ENCODE measurements at regions not wholly inside any gene's neighbourhood (a gene's known extent, or its start where the extent isn't known, plus 50 kb on each side); places are given as distances from the start of the nearest gene placed in this dataset.

DNA sequence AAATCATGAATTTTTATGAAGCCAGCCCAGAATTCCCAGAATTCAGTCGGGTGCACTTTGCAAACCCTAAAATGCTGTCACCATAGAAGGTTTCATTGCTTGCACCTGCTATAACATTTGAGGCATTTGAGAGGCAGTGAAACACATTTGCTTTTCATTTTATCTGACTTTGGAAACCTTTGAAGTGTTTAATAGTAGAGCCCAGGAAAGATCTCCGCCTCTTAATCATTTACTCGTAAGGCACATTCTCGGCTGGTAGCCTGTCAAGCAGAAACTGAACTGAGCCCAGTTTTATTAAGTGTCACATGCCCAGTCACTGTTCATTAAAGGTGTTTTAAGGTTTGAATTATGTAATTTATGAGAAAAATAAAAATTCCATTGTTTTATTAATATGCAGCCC, 247.6 kb downstream of the EMX2 start:
- no peak for TF ChIP-seq CHD4 (IDR thresholded peaks at IDR 0.05; ENCODE audit: borderline replicate concordance)
- TF ChIP-seq ESRRA (IDR thresholded peaks at IDR 0.05; ENCODE audit: borderline replicate concordance, low read length): no peak
- no peak for TF ChIP-seq HES2 (IDR thresholded peaks at IDR 0.05)
- no peak for TF ChIP-seq BHLHE40 (IDR thresholded peaks at IDR 0.05; ENCODE audit: low read depth, low read length)
- TF ChIP-seq JUNB (IDR thresholded peaks at IDR 0.05): no peak
- no peak for TF ChIP-seq MYC (IDR thresholded peaks at IDR 0.05; ENCODE audit: borderline replicate concordance, low read length)
- no peak for TF ChIP-seq RCOR1 (IDR thresholded peaks at IDR 0.05; ENCODE audit: low read depth, low read length)
- TF ChIP-seq SREBF2 (IDR thresholded peaks at IDR 0.05): no peak
- TF ChIP-seq NPAS2 (CRISPR knock-in tag; IDR thresholded peaks at IDR 0.05; ENCODE audit: borderline replicate concordance): no peak
- no peak for TF ChIP-seq NR3C1 (IDR thresholded peaks at IDR 0.05)
- TF ChIP-seq RAD21 (conservative IDR thresholded peaks at IDR 0.05 in 1 of 2, IDR thresholded peaks at IDR 0.05 in 1 of 2): no peak
- 53% methylated on average over 4 of the region's 4 CpGs for WGBS (ENCODE audit: missing lambda C conversion rate)
- ChIA-PET CTCF (no interaction called here), POLR2A (no interaction called here)
- Histone ChIP-seq H3K4me1 (no peaks in the 10 kb centered on the region), H3K4me2 (no peak overlapping the region), H3K9me3 (no peaks in the 10 kb centered on the region), H3K27ac (no peak overlapping the region), H3K4me3 (no peak overlapping the region)
- FAIRE-seq (no peak), ATAC-seq (no peak), DNase-seq (ENCODE audit: low read depth in 1 of 2, low spot score in 1 of 2) (no peak)

DNA sequence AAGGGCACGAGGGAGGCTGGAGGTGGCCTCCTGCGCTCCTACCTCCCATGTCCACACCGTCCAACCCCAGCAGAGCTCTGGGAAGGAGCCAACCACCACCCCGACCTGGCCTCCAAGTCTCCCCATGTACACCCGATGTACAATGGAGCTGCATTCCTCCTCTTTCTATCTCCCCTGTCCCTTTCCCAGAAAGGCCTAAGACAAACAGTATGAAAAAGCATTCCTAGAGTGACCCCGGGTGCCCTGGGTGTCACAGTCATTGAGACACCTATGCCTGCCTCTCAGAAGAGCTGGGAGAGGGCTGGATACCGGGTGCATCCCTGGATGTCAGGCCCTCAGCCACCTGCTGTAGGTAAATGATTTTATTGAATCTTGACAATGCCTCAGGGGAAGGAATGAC, 248.1 kb downstream of the EMX2 start:
- Histone ChIP-seq H3K4me3 (no peak overlapping the region), H3K9me3 (no peaks in the 10 kb centered on the region), H3K4me2 (no peak overlapping the region), H3K4me1 (no peaks in the 10 kb centered on the region), H3K27ac (no peak overlapping the region)
- ChIA-PET CTCF (no interaction called here), POLR2A (no interaction called here)
- ATAC-seq (no peak), FAIRE-seq (no peak), DNase-seq (ENCODE audit: low read depth in 1 of 2, low spot score in 1 of 2) (no peak)
- WGBS (ENCODE audit: missing lambda C conversion rate): 8% methylated on average over 7 of the region's 7 CpGs
- TF ChIP-seq BHLHE40 (IDR thresholded peaks at IDR 0.05; ENCODE audit: low read depth, low read length) (no peak), JUNB (IDR thresholded peaks at IDR 0.05) (no peak), KDM1A (IDR thresholded peaks at IDR 0.05; ENCODE audit: low read depth) (no peak), MYC (IDR thresholded peaks at IDR 0.05; ENCODE audit: borderline replicate concordance, low read length) (no peak), RAD21 (conservative IDR thresholded peaks at IDR 0.05 in 1 of 2, IDR thresholded peaks at IDR 0.05 in 1 of 2) (no peak), RFX5 (IDR thresholded peaks at IDR 0.05) (no peak), HES2 (IDR thresholded peaks at IDR 0.05) (no peak), CHD2 (IDR thresholded peaks at IDR 0.05; ENCODE audit: low read length, partially characterized antibody) (no peak), JUN (IDR thresholded peaks at IDR 0.05) (no peak), POLR2AphosphoS2 (conservative IDR thresholded peaks at IDR 0.05; ENCODE audit: low read length) (no peak), ZFP36 (IDR thresholded peaks at IDR 0.05; ENCODE audit: borderline replicate concordance, partially characterized antibody) (no peak)

- no peak overlapping the region for H3K4me2 ChIP-seq
- ChIA-PET POLR2A (no interaction called here), CTCF (no interaction called here)
- H3K27ac ChIP-seq: no peak overlapping the region
- FAIRE-seq (no peak), DNase-seq (ENCODE audit: low read depth in 1 of 2, low spot score in 1 of 2) (no peak), ATAC-seq (no peak)
- TF ChIP-seq BHLHE40 (IDR thresholded peaks at IDR 0.05; ENCODE audit: low read depth, low read length): no peak
- TF ChIP-seq ZFP36 (IDR thresholded peaks at IDR 0.05; ENCODE audit: borderline replicate concordance, partially characterized antibody): peak; percentile 17
- WGBS (ENCODE audit: missing lambda C conversion rate): 15% methylated on average over 3 of the region's 3 CpGs
- H3K4me1 ChIP-seq: no peaks in the 10 kb centered on the region
- no peak overlapping the region for H3K4me3 ChIP-seq
- no peaks in the 10 kb centered on the region for H3K9me3 ChIP-seq
These were observed 249.7 kb downstream of the EMX2 start for GRCh38 chr10:117792214-117792613.

- FAIRE-seq: no peak
- WGBS (ENCODE audit: missing lambda C conversion rate): 40% methylated on average over 11 of the region's 11 CpGs
- no peak for DNase-seq (ENCODE audit: low read depth in 1 of 2, low spot score in 1 of 2)
- no peak overlapping the region for H3K4me2 ChIP-seq
- ChIA-PET CTCF (no interaction called here), POLR2A (no interaction called here)
- H3K27ac ChIP-seq: no peak overlapping the region
- H3K9me3 ChIP-seq: no peaks in the 10 kb centered on the region
- no peak for ATAC-seq
- no peaks in the 10 kb centered on the region for H3K4me1 ChIP-seq
- H3K4me3 ChIP-seq: no peak overlapping the region
- TF ChIP-seq ZNF302 (CRISPR knock-in tag; IDR thresholded peaks at IDR 0.05) (no peak), HOXB5 (CRISPR knock-in tag; IDR thresholded peaks at IDR 0.05) (no peak), ATOH8 (CRISPR knock-in tag; IDR thresholded peaks at IDR 0.05; ENCODE audit: low read depth) (no peak), CTCF (IDR thresholded peaks at IDR 0.05) (no peak), MAFK (IDR thresholded peaks at IDR 0.05; ENCODE audit: partially characterized antibody) (no peak), EHF (CRISPR knock-in tag; IDR thresholded peaks at IDR 0.05) (no peak), REST (IDR thresholded peaks at IDR 0.05) (no peak)
These were observed 250.5 kb downstream of the RAB11FIP2 start for GRCh38 chr10:117796130-117796745.

Data from A549 (cell line).